Right renal pelvis (tissue), 4 donors: ENCODE measurements at regions not wholly inside any gene's neighbourhood (a gene's known extent, or its start where the extent isn't known, plus 50 kb on each side); places are given as distances from the start of the nearest gene placed in this dataset.
"Not testable (repeated sequence)": the region's sequence is repeated elsewhere in the genome, so short reads cannot be mapped to it uniquely, and the experiment has no call there.

Experiments used
- DNase-seq, 4 donors: peaks; one replicate each; pipeline ENCODE4 v3.0.0-alpha.2; 2013; ENCODE audit warnings: low read depth in 4 of 4, low spot score in 3 of 4, missing footprints in 1 of 4

DNA sequence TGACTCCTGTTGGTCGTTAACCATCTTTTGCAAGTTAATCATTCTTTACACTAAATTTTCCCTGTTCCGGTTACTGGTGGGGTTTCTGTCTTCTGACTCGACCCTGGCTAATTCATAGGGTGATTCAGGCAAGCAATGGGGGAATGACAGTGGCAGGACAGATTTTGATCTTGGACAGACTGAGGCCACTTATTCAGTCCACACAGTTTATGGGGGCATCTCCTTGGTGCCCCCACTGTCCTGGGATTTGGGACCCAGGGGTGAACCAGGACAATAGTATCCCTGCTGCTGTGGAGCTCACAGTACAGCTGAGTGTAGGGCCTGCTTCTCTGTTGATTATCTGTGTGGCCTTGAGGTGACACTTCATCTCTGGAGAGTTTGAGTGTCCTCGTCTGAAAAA, 540.4 kb downstream of the MATN1 start:
- DNase-seq, result no peak

- DNase-seq, result no peak
Measured at GRCh38 chr1:30179942-30180543, 543.3 kb downstream of the MATN1 start.

DNA sequence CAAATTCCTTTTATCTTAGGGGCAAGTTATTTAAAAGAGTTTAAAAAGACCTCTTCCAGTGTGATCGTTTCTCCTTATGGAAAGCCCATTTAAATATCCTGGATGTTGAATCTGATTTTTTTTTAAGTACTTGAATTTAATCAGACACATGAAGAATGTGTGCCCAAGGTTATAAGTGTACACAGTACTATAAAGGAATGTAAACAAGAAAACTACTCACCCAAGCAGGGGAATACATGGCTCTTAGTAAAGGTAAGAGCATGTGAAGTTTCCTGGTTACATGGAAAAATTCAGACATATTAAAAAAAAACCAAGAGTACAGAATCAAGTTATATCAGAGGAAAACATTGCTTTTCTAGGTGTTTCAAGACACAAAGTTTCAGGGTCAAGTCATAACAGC, 546.9 kb downstream of the MATN1 start:
- no peak for DNase-seq

DNA sequence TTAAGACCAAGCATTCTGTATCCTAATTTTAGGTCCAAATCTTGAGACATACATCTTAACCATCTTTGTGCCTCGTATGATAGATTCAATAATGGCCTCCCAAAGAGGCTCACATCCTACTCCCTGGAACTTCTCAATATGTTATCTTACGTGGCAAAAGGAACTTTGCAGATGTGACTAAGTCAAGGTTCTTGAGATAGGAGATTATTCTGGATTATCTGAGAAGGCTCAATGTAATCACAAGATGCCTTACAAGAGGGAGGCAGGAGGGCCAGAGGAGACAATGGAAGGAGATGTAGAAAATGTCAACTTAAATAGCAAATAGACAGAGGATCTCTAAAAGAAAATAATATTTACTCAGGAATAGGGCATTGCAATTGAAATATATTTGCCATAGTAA, 548.9 kb downstream of the MATN1 start:
- DNase-seq, result no peak

DNA sequence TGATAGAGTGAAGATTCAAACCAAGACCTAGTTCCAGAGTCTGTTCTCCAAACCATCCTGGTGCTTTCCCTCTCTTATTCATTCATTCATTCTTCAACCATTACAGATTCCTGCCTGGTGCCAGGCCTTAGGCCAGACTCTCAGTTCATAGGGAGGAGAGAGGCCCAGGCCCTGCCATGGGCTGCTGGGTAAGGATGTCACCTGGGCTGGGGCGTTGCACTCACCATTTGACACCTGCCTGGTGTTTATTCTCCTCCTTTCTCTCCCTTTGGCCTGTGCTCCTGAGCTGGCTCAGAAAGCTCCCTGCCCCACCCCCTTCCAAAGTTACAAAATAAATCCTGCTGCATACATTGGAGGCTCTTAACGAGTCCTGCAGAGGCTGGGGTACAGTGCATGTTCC, 549.8 kb downstream of the MATN1 start:
- no peak for DNase-seq

GRCh38 chr1:30172757-30173156, 550.6 kb downstream of the MATN1 start:
- DNase-seq, result no peak

- no peak for DNase-seq
Measured at GRCh38 chr1:30172299-30172694, 551.1 kb downstream of the MATN1 start.

GRCh38 chr1:30171537-30172298, 551.7 kb downstream of the MATN1 start:
- no peak for DNase-seq

DNA sequence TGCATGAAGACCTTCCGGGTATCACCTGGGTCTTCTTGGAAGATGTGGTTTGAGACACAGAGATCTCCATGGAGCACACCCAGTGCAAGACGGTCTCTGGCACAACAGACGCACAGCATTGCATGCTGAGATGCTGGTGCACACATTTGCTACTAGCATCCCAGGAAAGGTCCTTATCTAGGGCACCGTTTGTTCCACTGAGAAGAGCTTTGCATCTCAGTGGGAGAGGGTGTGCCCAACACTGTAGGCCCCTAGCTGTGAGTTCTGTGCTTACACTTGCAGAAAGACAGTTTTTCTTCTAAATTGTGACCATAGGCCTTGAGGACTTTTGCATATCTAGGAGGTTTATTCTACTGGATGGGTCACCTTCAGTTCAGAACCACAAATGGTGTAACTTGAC, 554.1 kb downstream of the MATN1 start:
- DNase-seq, result no peak

GRCh38 chr1:30166174-30166573, 557.2 kb downstream of the MATN1 start:
- peak; percentile 2 to 18 (median 12) for DNase-seq

DNA sequence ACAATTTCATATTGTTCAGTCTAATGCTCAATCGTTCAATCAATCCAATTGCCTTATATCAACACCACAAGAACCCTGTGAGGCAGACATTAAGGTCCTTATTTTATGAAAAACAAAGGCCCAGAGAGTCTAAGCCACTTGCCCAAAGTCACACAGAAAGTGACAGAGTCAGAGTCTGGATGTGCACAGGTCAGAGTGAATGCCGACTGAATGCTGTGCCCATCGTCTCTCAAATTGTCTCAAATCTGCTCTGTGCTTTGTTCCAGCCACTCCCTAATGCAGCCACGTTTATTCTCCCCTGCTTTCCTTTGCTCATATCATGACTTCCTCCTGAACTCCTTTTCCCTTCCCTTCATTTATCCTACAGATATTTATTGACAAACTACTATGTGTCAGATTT, 558.3 kb downstream of the MATN1 start:
- no peak for DNase-seq

DNA sequence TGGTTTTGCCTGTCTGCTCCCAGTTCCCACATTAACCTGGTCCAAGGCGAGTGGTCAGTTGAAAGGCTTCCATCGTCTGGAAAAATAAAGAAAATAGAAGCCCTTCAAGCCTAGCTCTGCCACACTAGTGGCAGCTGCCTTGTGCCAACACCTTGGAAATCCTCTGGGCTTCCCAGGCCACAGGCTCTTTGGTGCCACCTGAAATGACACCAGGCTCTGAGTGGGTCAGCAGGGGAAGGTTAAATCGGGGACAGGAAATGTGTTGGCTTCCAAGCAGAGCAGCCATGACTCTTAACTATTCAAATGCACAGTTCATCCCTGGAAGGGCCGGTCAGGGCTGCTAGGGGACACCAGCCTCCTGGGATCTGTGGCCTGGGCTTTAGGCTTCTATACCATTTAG, 558.7 kb downstream of the MATN1 start:
- no peak for DNase-seq

GRCh38 chr1:30162565-30162964, 560.8 kb downstream of the MATN1 start:
- DNase-seq, result no peak

DNA sequence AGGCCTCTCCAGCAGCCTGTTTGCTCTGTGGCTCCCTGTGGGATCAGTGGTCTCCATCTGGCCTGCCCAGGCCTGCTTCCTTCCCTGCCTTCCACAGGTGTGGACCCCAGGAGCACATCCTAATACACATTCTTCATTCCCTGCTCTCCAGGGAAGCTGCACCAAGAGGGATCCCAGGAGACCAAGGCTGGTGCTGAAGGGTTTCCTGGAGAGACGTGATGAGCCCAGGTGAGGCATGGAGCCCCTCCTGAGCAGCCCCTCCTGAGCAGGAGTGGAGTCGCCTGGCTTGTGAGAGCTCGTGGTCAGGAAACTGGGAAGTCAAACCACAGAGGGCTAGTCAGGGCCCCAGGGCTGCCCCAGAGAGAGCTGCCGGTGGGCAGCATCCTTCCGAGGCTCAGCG, 561.4 kb downstream of the MATN1 start:
- no peak for DNase-seq

- DNase-seq, result no peak
Measured at GRCh38 chr1:30160999-30161689, 562.2 kb downstream of the MATN1 start.

DNA sequence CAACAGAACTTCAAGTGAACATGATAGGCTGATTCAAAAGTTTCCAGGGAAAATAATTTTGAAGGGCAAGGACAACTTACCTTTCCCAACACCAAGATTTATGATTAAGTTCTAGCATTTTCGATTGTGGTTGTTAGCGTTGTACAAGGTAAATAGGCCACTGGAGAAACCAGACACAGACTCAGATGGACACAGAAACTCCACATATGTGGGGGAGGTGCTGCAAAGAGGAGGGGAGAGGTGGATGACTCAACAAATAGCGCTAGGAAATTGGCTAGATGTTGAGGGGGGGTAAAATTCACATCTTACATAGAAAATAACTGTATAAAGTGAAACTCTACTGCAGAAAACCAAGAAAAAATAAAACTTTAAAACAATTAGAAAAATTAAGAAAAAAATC, 564.4 kb downstream of the MATN1 start:
- DNase-seq, result no peak

DNA sequence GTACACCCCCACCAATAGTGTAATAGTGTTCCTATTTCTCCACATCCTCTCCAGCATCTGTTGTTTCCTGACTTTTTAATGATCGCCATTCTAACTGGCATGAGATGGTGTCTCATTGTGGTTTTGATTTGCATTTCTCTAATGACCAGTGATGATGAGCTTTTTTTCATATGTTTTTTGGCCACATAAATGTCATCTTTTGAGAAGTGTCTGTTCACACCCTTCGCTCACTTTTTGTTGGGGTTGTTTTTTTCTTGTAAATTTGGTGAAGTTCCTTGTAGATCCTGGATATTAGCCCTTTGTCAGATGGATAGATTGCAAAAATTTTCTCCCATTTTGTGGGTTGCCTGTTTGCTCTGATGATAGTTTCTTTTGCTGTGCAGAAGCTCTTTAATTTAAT, 567.7 kb downstream of the MATN1 start:
- DNase-seq, result not testable (repeated sequence)

- not testable (repeated sequence) for DNase-seq
Measured at GRCh38 chr1:30155253-30155652, 568.1 kb downstream of the MATN1 start.

DNA sequence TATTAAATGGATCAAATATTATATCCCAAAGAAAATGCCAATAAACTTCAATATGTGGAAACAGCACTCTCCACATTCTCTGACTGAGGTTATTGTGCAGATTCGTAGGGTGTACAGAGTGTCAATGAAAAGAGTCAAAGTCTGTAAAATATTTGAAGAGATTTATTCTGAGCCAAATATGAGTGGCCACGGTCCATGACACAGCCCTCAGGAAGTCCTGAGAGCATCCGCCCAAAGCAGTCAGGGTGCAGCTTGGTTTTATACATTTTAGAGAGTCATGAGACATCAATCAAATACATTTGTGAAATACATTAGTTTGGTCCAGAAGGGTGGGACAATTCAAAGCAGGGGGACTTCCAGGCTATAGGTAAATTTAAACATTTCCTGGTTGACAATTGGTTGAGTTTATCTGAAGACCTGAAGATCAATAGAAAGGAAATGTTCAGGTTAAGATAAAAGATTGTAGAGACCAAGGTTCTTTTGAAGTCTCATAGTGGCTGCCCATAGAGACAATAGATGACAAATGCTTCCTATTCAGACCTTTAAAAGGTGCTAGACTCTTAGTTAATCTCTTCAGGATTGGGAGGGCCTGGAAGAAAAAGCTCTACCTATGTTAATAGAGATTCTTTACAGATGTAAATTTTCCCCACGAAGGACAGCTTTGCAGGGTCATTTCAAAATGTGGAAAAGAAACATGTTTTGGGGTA, 569.5 kb downstream of the MATN1 start:
- DNase-seq, result no peak

DNA sequence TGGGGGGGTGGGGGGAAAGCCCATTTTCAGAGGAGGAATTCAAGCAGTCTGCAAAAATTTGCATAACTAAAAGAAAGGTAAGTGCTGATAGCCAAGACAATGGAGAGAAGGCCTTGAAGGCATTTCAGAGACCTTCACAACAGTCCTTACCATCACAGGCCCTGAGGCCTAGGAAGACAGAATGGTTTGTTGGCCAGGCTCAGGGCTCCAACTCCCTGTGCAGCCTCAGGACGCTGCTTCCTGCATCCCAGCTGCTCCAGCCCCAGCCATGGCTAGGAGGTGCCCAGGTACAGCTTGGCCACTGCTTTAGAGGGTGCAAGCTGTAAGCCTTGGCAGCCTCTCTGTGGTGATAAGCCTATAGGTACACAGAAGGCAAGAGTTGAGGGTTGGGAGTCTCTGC, 571.6 kb downstream of the MATN1 start:
- DNase-seq, result no peak

DNA sequence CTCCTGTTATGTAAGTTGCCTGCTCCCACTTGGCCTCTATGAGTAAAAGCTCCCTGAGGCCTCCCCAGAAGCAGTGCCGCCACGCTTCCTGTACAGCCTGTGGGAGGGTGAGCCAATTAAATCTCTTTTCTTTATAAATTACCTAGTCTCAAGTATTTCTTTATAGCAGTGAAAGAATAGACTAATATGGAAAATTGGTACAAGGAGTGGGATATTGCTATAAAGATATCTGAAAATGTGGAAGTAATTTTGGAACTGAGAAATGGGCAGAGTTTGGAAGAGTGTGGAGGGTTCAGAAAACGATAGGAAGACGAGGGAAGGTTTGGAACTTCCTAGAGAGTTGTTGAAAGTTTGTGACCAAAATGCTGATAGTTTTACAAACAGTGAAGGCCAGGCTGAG, 572.3 kb downstream of the MATN1 start:
- DNase-seq, result no peak
